ENCODE measurements at regions not wholly inside any gene's neighbourhood (a gene's known extent, or its start where the extent isn't known, plus 50 kb on each side); places are given as distances from the start of the nearest gene placed in this dataset.

- Histone ChIP-seq H3K79me2 (ENCODE audit: control insufficient read depth, insufficient read depth, low read length) (no peaks in the 10 kb centered on the region), H4K20me1 (ENCODE audit: control insufficient read depth, extremely low read depth, insufficient read depth, low read length) (no peaks in the 10 kb centered on the region), H3K9ac (ENCODE audit: control insufficient read depth, extremely low read depth, insufficient read depth, low read length) (no peak overlapping the region), H3K27ac (ENCODE audit: control insufficient read depth, insufficient read depth, low read length) (no peak overlapping the region), H2AFZ (ENCODE audit: control insufficient read depth, low read length) (no peak overlapping the region), H3K9me1 (ENCODE audit: control insufficient read depth, extremely low read depth, insufficient read depth, low read length) (no peaks in the 10 kb centered on the region), H3K4me3 (ENCODE audit: control insufficient read depth in 2 of 3, extremely low read depth in 1 of 3, insufficient read depth in 2 of 3, low read depth in 1 of 3, low read length in 3 of 3) (no peak overlapping the region), H3K27me3 (ENCODE audit: control insufficient read depth, extremely low read depth, insufficient read depth, low read length) (no peaks in the 10 kb centered on the region), H3K36me3 (ENCODE audit: control insufficient read depth in 2 of 2, extremely low read depth in 1 of 2, insufficient read depth in 2 of 2, low read length in 2 of 2) (no peaks in the 10 kb centered on the region), H3K9me3 (ENCODE audit: control insufficient read depth, low read depth, low read length) (no peaks in the 10 kb centered on the region), H3K4me1 (ENCODE audit: control insufficient read depth, extremely low read depth, insufficient read depth, low read length) (no peaks in the 10 kb centered on the region), H3K4me2 (ENCODE audit: control insufficient read depth, extremely low read depth, insufficient read depth, low read depth, low read length) (no peak overlapping the region)
- no peak for TF ChIP-seq EZH2 (IDR thresholded peaks at IDR 0.05; ENCODE audit: low read length)
- no peak for TF ChIP-seq CTCF (optimal IDR thresholded peaks at IDR 0.05 in 1 of 3, IDR thresholded peaks at IDR 0.05 in 1 of 3, conservative IDR thresholded peaks at IDR 0.05 in 1 of 3; ENCODE audit: extremely low read depth in 1 of 3, insufficient read depth in 2 of 3, low read length in 3 of 3)
- dilution Hi-C loops (cut with MboI; ENCODE audit: extremely low pct_ligation_motif_present, low sequenced_read_pairs): no loop called here
- FAIRE-seq (no peak), DNase-seq (ENCODE audit: low read depth, low spot score) (no peak)
Measured at GRCh38 chr7:88432301-88432700, 125.6 kb upstream of the STEAP4 start.

- Histone ChIP-seq H3K9ac (ENCODE audit: control insufficient read depth, extremely low read depth, insufficient read depth, low read length) (no peak overlapping the region), H3K27ac (ENCODE audit: control insufficient read depth, insufficient read depth, low read length) (no peak overlapping the region), H2AFZ (ENCODE audit: control insufficient read depth, low read length) (no peak overlapping the region), H3K9me1 (ENCODE audit: control insufficient read depth, extremely low read depth, insufficient read depth, low read length) (no peaks in the 10 kb centered on the region), H4K20me1 (ENCODE audit: control insufficient read depth, extremely low read depth, insufficient read depth, low read length) (no peaks in the 10 kb centered on the region), H3K4me3 (ENCODE audit: control insufficient read depth in 2 of 3, extremely low read depth in 1 of 3, insufficient read depth in 2 of 3, low read depth in 1 of 3, low read length in 3 of 3) (no peak overlapping the region), H3K9me3 (ENCODE audit: control insufficient read depth, low read depth, low read length) (no peaks in the 10 kb centered on the region), H3K4me1 (ENCODE audit: control insufficient read depth, extremely low read depth, insufficient read depth, low read length) (no peaks in the 10 kb centered on the region), H3K4me2 (ENCODE audit: control insufficient read depth, extremely low read depth, insufficient read depth, low read depth, low read length) (no peak overlapping the region), H3K79me2 (ENCODE audit: control insufficient read depth, insufficient read depth, low read length) (no peaks in the 10 kb centered on the region), H3K36me3 (ENCODE audit: control insufficient read depth in 2 of 2, extremely low read depth in 1 of 2, insufficient read depth in 2 of 2, low read length in 2 of 2) (no peaks in the 10 kb centered on the region), H3K27me3 (ENCODE audit: control insufficient read depth, extremely low read depth, insufficient read depth, low read length) (no peaks in the 10 kb centered on the region)
- FAIRE-seq (no peak), DNase-seq (ENCODE audit: low read depth, low spot score) (no peak)
- dilution Hi-C loops (cut with MboI; ENCODE audit: extremely low pct_ligation_motif_present, low sequenced_read_pairs): no loop called here
- TF ChIP-seq CTCF (optimal IDR thresholded peaks at IDR 0.05 in 1 of 3, IDR thresholded peaks at IDR 0.05 in 1 of 3, conservative IDR thresholded peaks at IDR 0.05 in 1 of 3; ENCODE audit: extremely low read depth in 1 of 3, insufficient read depth in 2 of 3, low read length in 3 of 3): no peak
- no peak for TF ChIP-seq EZH2 (IDR thresholded peaks at IDR 0.05; ENCODE audit: low read length)
Measured at GRCh38 chr7:88431882-88432281, 125.2 kb upstream of the STEAP4 start.
